Gastroesophageal sphincter (tissue), 3 donors: ENCODE measurements at regions not wholly inside any gene's neighbourhood (a gene's known extent, or its start where the extent isn't known, plus 50 kb on each side); places are given as distances from the start of the nearest gene placed in this dataset.

Source experiments
- CTCF ChIP-seq, 4 experiments: fragments of 200-600 bp in 2 of 4; fragments of 450-650 bp in 2 of 4; sonication (generic) in 1 of 4; IDR thresholded peaks; one replicate each; pipeline ENCODE4 v1.5.1; 2017 to 2019; ENCODE audit warnings: antibody characterized with exemption in 4 of 4, mild to moderate bottlenecking in 2 of 4, moderate library complexity in 2 of 4
- EP300 ChIP-seq: sonication (generic); formaldehyde crosslinking; IDR thresholded peaks from one replicate; pipeline ENCODE4 v1.6.1; 2017; ENCODE audit warnings: antibody characterized with exemption, mild to moderate bottlenecking
- POLR2A ChIP-seq, 2 donors: fragments of 450-650 bp; IDR thresholded peaks; one replicate each; pipeline ENCODE4 v1.6.1; 2017; ENCODE audit warnings: antibody characterized with exemption in 2 of 2, mild to moderate bottlenecking in 2 of 2, moderate library complexity in 1 of 2
- POLR2AphosphoS5 ChIP-seq: sonication (generic); formaldehyde crosslinking; IDR thresholded peaks from one replicate; pipeline ENCODE4 v1.6.1; 2017; ENCODE audit warnings: antibody characterized with exemption

- TF ChIP-seq CTCF (IDR thresholded peaks at IDR 0.05) (no peak), POLR2A (IDR thresholded peaks at IDR 0.05) (no peak), POLR2AphosphoS5 (no peak), EP300 (no peak)
Observed at GRCh38 chr10:128499486-128499885, 373.3 kb upstream of the MKI67 start.
